ENCODE measurements at regions not wholly inside any gene's neighbourhood (a gene's known extent, or its start where the extent isn't known, plus 50 kb on each side); places are given as distances from the start of the nearest gene placed in this dataset.
"Not testable (repeated sequence)": the region's sequence is repeated elsewhere in the genome, so short reads cannot be mapped to it uniquely, and the experiment has no call there.

GRCh38 chr2:21812766-21813165, 689.0 kb downstream of the TDRD15 start:
- no peak for DNase-seq

GRCh38 chr2:21814588-21815149, 690.9 kb downstream of the TDRD15 start:
- DNase-seq, result no peak

- DNase-seq, result no peak
Observed at GRCh38 chr2:21818212-21818795, 694.5 kb downstream of the TDRD15 start.

- no peak for DNase-seq
Observed at GRCh38 chr2:21819454-21819853, 695.7 kb downstream of the TDRD15 start.

GRCh38 chr2:21820271-21820670, 696.5 kb downstream of the TDRD15 start:
- no peak for DNase-seq

- DNase-seq, result no peak
Observed at GRCh38 chr2:21821672-21822227, 698.0 kb downstream of the TDRD15 start.

- DNase-seq, result no peak
Observed at GRCh38 chr2:21822505-21822904, 698.7 kb downstream of the TDRD15 start.

GRCh38 chr2:21833767-21834166, 710.0 kb downstream of the TDRD15 start:
- no peak for DNase-seq

- no peak for DNase-seq
Observed at GRCh38 chr2:21836261-21836660, 712.5 kb downstream of the TDRD15 start.

- DNase-seq, result no peak
Observed at GRCh38 chr2:21836719-21837118, 713.0 kb downstream of the TDRD15 start.

- no peak for DNase-seq
Observed at GRCh38 chr2:21837168-21837960, 713.6 kb downstream of the TDRD15 start.

GRCh38 chr2:21841341-21841740, 717.6 kb downstream of the TDRD15 start:
- DNase-seq, result no peak

GRCh38 chr2:21850367-21850766, 726.6 kb downstream of the TDRD15 start:
- DNase-seq, result not testable (repeated sequence)

- DNase-seq, result no peak
Observed at GRCh38 chr2:21854938-21855337, 731.2 kb downstream of the TDRD15 start.

- no peak for DNase-seq
Observed at GRCh38 chr2:21856708-21857107, 732.9 kb downstream of the TDRD15 start.

GRCh38 chr2:21860907-21861306, 737.1 kb downstream of the TDRD15 start:
- no peak for DNase-seq

- no peak for DNase-seq
Observed at GRCh38 chr2:21866316-21866715, 742.5 kb downstream of the TDRD15 start.

GRCh38 chr2:21887881-21888280, 764.1 kb downstream of the TDRD15 start:
- DNase-seq, result no peak

GRCh38 chr2:21890041-21890440, 766.3 kb downstream of the TDRD15 start:
- DNase-seq, result no peak

- no peak for DNase-seq
Observed at GRCh38 chr2:21890716-21891115, 766.9 kb downstream of the TDRD15 start.

GRCh38 chr2:21891191-21891590, 767.4 kb downstream of the TDRD15 start:
- DNase-seq, result no peak

GRCh38 chr2:21892140-21892539, 768.4 kb downstream of the TDRD15 start:
- DNase-seq, result no peak

GRCh38 chr2:21895200-21895599, 771.4 kb downstream of the TDRD15 start:
- DNase-seq, result no peak

Data from activated T-cell treated with anti-CD3 and anti-CD28 coated beads, Interleukin-2, amount 50 U/mL, for 1 hour (primary cell).